ENCODE measurements at regions not wholly inside any gene's neighbourhood (a gene's known extent, or its start where the extent isn't known, plus 50 kb on each side); places are given as distances from the start of the nearest gene placed in this dataset.

GRCh38 chr10:118903691-118904090 lies 125.8 kb upstream of the NANOS1 start:
- no peak overlapping the region for H3K27ac ChIP-seq
- TF ChIP-seq, protein P1, sequence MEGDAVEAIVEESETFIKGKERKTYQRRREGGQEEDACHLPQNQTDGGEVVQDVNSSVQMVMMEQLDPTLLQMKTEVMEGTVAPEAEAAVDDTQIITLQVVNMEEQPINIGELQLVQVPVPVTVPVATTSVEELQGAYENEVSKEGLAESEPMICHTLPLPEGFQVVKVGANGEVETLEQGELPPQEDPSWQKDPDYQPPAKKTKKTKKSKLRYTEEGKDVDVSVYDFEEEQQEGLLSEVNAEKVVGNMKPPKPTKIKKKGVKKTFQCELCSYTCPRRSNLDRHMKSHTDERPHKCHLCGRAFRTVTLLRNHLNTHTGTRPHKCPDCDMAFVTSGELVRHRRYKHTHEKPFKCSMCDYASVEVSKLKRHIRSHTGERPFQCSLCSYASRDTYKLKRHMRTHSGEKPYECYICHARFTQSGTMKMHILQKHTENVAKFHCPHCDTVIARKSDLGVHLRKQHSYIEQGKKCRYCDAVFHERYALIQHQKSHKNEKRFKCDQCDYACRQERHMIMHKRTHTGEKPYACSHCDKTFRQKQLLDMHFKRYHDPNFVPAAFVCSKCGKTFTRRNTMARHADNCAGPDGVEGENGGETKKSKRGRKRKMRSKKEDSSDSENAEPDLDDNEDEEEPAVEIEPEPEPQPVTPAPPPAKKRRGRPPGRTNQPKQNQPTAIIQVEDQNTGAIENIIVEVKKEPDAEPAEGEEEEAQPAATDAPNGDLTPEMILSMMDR (IDR thresholded peaks at IDR 0.05) = no peak
- no peak for TF ChIP-seq POLR2A (IDR thresholded peaks at IDR 0.05)
- no peaks in the 10 kb centered on the region for H3K27me3 ChIP-seq
- no peaks in the 10 kb centered on the region for H3K9me3 ChIP-seq (replicated peaks in 1 of 3)
- DNase-seq = no peak
- no peaks in the 10 kb centered on the region for H3K36me3 ChIP-seq (replicated peaks in 1 of 2)
- intact Hi-C loops (cut with DNase I) = no loop called here
- H3K4me1 ChIP-seq (replicated peaks in 1 of 2) = no peaks in the 10 kb centered on the region
- H3K4me3 ChIP-seq = no peak overlapping the region

GRCh38 chr10:118904286-118904685 lies 125.2 kb upstream of the NANOS1 start:
- no peaks in the 10 kb centered on the region for H3K36me3 ChIP-seq (replicated peaks in 1 of 2)
- TF ChIP-seq, protein P1 (IDR thresholded peaks at IDR 0.05) = no peak
- no peak for TF ChIP-seq POLR2A (IDR thresholded peaks at IDR 0.05)
- intact Hi-C loops (cut with DNase I) = no loop called here
- H3K4me3 ChIP-seq = no peak overlapping the region
- no peaks in the 10 kb centered on the region for H3K9me3 ChIP-seq (replicated peaks in 1 of 3)
- H3K4me1 ChIP-seq (replicated peaks in 1 of 2) = no peaks in the 10 kb centered on the region
- no peaks in the 10 kb centered on the region for H3K27me3 ChIP-seq
- no peak overlapping the region for H3K27ac ChIP-seq
- DNase-seq = no peak
- WGBS, 4 donors = 80 to 87% (median 82%) methylated on average over 8 of the region's 8 CpGs

GRCh38 chr10:118907051-118907450 lies 122.5 kb upstream of the NANOS1 start:
- H3K27me3 ChIP-seq = no peaks in the 10 kb centered on the region
- no peaks in the 10 kb centered on the region for H3K9me3 ChIP-seq (replicated peaks in 1 of 3)
- no peak overlapping the region for H3K4me3 ChIP-seq
- no peak for DNase-seq
- H3K27ac ChIP-seq = no peak overlapping the region
- intact Hi-C loops (cut with DNase I) = no loop called here
- TF ChIP-seq, protein P1 (IDR thresholded peaks at IDR 0.05) = no peak
- TF ChIP-seq POLR2A (IDR thresholded peaks at IDR 0.05) = no peak
- H3K36me3 ChIP-seq (replicated peaks in 1 of 2) = no peaks in the 10 kb centered on the region
- peaks cover 5 to 9% of the 10 kb centered on the region in 2 donors for H3K4me1 ChIP-seq (replicated peaks in 1 of 2)
- WGBS, 4 donors = 92 to 98% (median 95%) methylated on average over 4 to 5 of the region's 5 CpGs

DNA sequence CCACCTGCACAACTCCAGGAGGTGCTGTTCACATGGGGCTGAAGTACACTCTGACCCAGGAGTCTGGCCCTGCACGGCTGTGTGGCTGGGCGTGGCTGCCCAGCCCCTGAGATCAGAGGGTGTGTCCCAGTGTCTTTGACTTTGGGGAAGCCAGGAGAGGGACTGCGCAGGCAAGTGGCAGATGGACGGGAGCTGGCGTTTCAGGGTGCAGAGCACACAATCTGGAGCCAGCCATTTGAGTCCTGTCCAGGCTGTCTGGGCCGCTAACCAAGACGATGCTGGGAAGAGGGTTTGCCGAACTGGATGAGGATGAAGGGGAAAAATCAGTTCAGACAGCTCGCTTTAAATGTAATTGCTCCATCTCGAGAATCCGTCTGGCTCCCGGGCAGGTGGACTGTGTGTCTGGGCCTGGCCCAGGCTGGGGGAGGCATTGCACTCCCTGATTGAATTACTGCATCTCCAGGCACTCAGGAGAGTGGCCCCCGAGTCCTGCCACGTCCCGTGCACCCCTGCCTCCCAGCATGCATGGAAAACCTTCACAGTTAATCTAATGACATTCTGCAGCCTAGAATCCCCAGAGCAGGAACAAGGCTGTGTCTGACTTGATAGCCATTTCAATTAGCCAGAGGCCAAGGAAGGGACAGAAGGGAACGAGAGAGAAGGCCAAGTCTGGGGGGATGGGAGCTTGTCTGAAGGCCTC lies 120.8 kb upstream of the NANOS1 start:
- Histone ChIP-seq H3K9me3 (replicated peaks in 1 of 3) (no peaks in the 10 kb centered on the region), H3K4me3 (no peak overlapping the region), H3K4me1 (replicated peaks in 1 of 2) (peaks cover 8 to 17% of the 10 kb centered on the region in 2 donors), H3K36me3 (replicated peaks in 1 of 2) (no peaks in the 10 kb centered on the region), H3K27ac (no peak overlapping the region), H3K27me3 (no peaks in the 10 kb centered on the region)
- intact Hi-C loops (cut with DNase I) = no loop called here
- WGBS, 4 donors = 70 to 86% (median 81%) methylated on average over 12 to 16 of the region's 16 CpGs
- TF ChIP-seq, protein P1 (IDR thresholded peaks at IDR 0.05) = no peak
- no peak for TF ChIP-seq POLR2A (IDR thresholded peaks at IDR 0.05)
- no peak for DNase-seq

Measured in adrenal gland (tissue), 9 donors.